GM12891 (cell line): ENCODE measurements at regions not wholly inside any gene's neighbourhood (a gene's known extent, or its start where the extent isn't known, plus 50 kb on each side); places are given as distances from the start of the nearest gene placed in this dataset.
"Not testable (repeated sequence)": the region's sequence is repeated elsewhere in the genome, so short reads cannot be mapped to it uniquely, and the experiment has no call there.

Experiments
- DNase-seq: peaks from one replicate; pipeline ENCODE4 v3.0.0; 2011; ENCODE audit warnings: low spot score; ENCODE audit not compliant: insufficient read length
- FAIRE-seq: peaks from 2 replicates; lab custom pipeline; 2011; peaks lifted over from hg19 to GRCh38; lab: Jason Lieb, UNC
- PAX5 ChIP-seq: IDR thresholded peaks from 2 replicates; pipeline ENCODE4 v1.6.1; 2011; ENCODE audit warnings: low read length, moderate library complexity, mild to moderate bottlenecking; ENCODE audit not compliant: insufficient read depth, severe bottlenecking
- POLR2A ChIP-seq: IDR thresholded peaks from 2 replicates; pipeline ENCODE4 v1.6.1; 2011; ENCODE audit warnings: low read depth, low read length, control low read depth
- POLR2AphosphoS5 ChIP-seq: IDR thresholded peaks from 2 replicates; pipeline ENCODE4 v1.6.1; 2011; ENCODE audit warnings: low read depth, low read length, control low read depth
- POU2F2 ChIP-seq: IDR thresholded peaks from 2 replicates; pipeline ENCODE4 v1.6.1; 2011; ENCODE audit warnings: low read depth, mild to moderate bottlenecking, control low read depth, low read length, moderate library complexity
- SPI1 ChIP-seq: IDR thresholded peaks from 2 replicates; pipeline ENCODE4 v1.6.1; 2011; ENCODE audit warnings: low read depth, low read length, control low read depth
- TAF1 ChIP-seq: IDR thresholded peaks from 2 replicates; pipeline ENCODE4 v1.6.1; 2011; ENCODE audit warnings: low read depth, low read length, control low read depth

DNA sequence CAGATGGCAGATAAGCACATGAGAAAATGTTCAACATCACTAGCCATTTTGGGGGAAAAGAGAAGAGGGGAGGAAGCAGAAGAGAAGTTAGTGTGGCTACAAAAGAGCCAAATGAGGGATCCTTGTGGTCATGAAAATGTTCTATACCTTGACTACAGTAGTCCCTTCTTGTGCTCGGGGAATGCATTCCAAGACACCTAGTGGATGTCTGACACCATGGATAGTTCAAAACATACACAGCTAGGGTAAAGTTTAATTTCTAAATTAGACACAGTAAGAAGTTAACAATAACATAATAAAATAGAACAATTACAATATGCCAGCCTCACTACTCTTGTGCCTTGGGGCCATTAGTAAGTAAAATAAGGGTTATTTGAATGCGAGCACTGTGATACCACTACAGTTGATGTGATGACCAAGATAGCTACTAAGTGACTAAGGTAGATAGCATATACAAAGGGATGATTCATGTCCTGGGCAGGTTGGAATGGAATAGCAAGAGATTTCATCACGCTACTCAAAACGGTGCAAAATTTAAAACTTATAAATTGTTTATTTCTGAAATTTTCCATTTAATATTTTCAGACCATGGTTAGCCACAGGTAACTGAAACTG is 344.1 kb downstream of the NR2F1-AS1 start:
- TF ChIP-seq TAF1: no peak
- no peak for TF ChIP-seq POLR2A
- TF ChIP-seq POLR2AphosphoS5: no peak
- FAIRE-seq (no peak), DNase-seq (no peak)

DNA sequence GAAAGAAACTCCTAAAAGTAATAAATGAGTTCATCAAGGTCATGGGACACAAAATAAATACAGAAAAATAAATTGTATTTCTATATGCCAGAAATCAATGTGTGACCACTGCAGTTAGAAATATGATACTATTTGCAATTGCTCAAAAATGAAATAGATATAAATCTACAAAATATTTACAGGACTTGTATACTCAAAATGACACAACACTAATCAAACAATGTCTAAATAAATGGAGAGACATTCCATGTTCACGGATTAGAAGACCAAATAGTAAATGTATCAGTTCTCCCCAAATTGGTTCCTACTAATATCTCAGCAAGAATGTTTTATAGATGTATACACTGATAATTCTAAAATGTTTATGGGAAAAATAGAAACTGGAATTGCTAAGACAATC is 345.3 kb downstream of the NR2F1-AS1 start:
- no peak for TF ChIP-seq POLR2A
- no peak for TF ChIP-seq PAX5
- no peak for TF ChIP-seq POLR2AphosphoS5
- TF ChIP-seq SPI1: no peak
- no peak for TF ChIP-seq TAF1
- TF ChIP-seq POU2F2: no peak
- no peak for FAIRE-seq
- no peak for DNase-seq

DNA sequence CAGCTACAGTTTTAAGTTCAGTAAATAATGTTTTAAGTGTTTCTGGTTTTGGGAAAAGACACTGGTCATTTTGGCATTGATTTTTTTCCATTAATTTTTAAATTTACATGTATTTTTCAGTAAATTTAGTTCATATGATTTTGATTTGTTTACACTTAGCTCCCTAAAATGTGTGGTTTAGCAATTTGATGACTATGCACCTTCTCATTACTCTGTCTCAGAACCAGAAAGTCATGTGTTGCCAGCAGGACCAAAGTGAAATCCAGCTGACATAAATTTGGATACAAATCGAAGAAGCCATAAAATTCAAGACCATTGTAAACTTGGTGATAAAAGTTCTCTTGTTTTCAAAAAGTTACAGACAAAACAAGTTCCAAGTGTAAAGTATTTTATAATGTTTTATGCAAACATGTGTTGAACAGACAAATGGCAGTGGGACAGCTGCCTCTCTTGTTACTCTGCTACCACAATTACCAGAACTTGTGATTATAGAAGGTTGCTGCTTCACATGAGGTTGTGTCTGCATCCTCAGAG is 354.8 kb downstream of the NR2F1-AS1 start:
- no peak for FAIRE-seq
- TF ChIP-seq PAX5: no peak
- no peak for TF ChIP-seq POLR2A
- TF ChIP-seq TAF1: no peak
- TF ChIP-seq POLR2AphosphoS5: no peak
- TF ChIP-seq POU2F2: no peak
- DNase-seq: no peak

- TF ChIP-seq TAF1: no peak
- no peak for TF ChIP-seq PAX5
- no peak for TF ChIP-seq POLR2A
- TF ChIP-seq SPI1: no peak
- TF ChIP-seq POU2F2: no peak
- no peak for TF ChIP-seq POLR2AphosphoS5
- FAIRE-seq (no peak), DNase-seq (no peak)
These were observed 355.3 kb downstream of the NR2F1-AS1 start for GRCh38 chr5:93225748-93226147.

DNA sequence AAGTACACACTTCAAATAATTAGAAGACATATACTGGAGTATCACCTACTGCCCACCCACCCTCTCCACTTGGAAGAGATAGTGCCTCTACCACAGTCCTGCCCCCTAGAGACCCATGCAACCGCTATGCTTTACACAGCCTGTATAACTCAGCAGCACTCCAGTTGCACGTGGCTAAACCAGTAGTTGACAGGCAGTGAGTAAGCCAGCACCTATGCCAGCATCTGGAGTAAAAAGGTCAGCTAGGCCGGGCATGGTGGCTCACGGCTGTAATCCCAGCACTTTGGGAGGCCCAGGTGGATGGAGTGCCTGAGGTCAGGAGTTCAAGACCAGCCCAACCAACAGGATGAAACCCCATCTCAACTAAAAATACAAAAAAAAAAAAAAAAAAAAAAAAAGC is 356.4 kb downstream of the NR2F1-AS1 start:
- no peak for FAIRE-seq
- DNase-seq: no peak
- TF ChIP-seq POU2F2 (no peak), POLR2AphosphoS5 (no peak), TAF1 (no peak), SPI1 (no peak), POLR2A (no peak), PAX5 (no peak)

DNA sequence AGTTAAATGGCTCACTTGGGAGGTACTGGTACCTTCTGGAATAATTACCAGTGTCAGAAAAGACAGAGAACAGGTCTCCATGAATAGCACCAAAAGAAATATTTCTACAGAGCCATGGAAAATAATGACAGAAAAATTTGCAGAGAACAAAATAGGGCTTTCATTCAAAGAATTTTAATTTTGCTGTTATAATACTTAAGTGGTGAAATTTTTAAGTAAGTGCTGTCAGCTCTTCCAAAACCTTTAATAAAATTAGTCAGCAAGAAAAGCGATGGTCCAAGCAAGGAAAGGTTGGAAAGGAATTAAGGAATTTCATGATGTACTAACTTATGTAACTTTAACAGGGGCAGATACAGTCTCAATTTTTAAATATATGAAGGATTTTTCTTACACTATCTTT is 359.2 kb downstream of the NR2F1-AS1 start:
- DNase-seq (no peak), FAIRE-seq (no peak)
- TF ChIP-seq PAX5: no peak

DNA sequence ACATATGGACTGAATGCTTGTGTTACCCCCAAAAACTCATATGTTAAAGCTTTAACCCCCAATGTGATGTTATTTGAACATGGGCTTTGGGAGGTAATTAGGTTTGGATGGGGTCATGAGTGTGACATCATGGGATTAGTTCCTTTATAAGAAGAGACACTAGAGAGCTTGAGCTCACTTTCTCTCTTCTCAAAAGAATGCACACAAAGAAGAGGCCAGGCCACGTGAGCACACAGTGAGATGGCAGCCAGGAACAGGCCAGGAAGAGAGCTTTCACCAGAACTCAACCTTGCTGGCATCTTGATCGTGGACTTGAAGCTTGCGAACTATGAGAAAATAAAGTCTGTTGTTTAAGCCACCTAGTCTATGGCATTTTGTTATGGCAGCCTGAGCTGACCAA is 360.6 kb downstream of the NR2F1-AS1 start:
- no peak for DNase-seq
- FAIRE-seq: no peak
- TF ChIP-seq PAX5: no peak
- no peak for TF ChIP-seq SPI1
- TF ChIP-seq POLR2AphosphoS5: no peak
- no peak for TF ChIP-seq POLR2A
- TF ChIP-seq POU2F2: no peak
- no peak for TF ChIP-seq TAF1

GRCh38 chr5:93219641-93220145 is 361.3 kb downstream of the NR2F1-AS1 start:
- TF ChIP-seq PAX5: no peak
- no peak for TF ChIP-seq SPI1
- TF ChIP-seq POLR2A: no peak
- no peak for TF ChIP-seq TAF1
- TF ChIP-seq POLR2AphosphoS5: no peak
- no peak for TF ChIP-seq POU2F2
- DNase-seq (no peak), FAIRE-seq (no peak)

DNA sequence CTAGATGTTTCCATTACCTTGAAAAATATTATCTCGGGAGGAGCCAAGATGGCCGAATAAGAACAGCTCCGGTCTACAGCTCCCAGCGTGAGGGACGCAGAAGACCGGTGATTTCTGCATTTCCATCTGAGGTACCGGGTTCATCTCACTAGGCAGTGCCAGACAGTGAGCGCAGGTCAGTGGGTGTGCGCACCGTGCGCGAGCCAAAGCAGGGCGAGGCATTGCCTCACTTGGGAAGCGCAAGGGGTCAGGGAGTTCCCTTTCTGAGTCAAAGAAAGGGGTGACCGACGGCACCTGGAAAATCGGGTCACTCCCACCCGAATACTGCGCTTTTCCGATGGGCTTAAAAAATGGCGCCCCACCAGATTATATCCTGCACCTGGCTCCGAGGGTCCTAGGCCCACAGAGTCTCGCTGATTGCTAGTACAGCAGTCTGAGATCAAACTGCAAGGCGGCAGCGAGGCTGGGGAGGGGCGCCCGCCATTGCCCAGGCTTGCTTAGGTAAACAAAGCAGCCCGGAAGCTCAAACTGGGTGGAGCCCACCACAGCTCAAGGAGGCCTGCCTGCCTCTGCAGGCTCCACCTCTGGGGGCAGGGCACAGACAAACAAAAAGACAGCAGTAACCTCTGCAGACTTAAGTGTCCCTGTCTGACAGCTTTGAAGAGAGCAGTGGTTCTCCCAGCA is 367.8 kb downstream of the NR2F1-AS1 start:
- not testable (repeated sequence) for DNase-seq, FAIRE-seq

GRCh38 chr5:93209476-93209875 is 371.5 kb downstream of the NR2F1-AS1 start:
- TF ChIP-seq PAX5 (no peak), POU2F2 (no peak), SPI1 (no peak), POLR2AphosphoS5 (no peak), POLR2A (no peak), TAF1 (no peak)
- no peak for DNase-seq
- FAIRE-seq: no peak
